Activated gamma-delta T cell (primary cell): ENCODE measurements at regions not wholly inside any gene's neighbourhood (a gene's known extent, or its start where the extent isn't known, plus 50 kb on each side); places are given as distances from the start of the nearest gene placed in this dataset.

Experiments used
- DNase-seq: peaks from one replicate; lab custom pipeline; 2025; lab: John Stamatoyannopoulos, UW

DNA sequence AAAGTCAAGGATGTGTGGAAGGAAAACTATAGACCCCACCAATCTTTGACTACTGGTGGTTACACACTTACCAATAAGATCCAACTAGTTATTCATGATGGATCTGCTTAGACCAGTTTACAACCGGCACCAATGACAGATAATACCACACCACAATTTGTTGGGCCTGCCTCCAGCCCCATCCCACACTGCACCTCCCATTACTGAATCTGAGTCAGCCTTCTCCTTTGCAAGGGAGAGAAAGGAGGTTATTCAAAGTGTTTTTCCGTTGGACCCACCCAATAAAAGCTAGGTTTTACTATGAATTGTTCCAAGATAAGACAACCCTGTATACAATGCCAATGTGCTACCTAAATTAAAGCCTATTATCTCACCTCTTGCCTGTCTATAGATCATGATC lies 453.5 kb downstream of the MTRR start:
- no peak for DNase-seq

DNA sequence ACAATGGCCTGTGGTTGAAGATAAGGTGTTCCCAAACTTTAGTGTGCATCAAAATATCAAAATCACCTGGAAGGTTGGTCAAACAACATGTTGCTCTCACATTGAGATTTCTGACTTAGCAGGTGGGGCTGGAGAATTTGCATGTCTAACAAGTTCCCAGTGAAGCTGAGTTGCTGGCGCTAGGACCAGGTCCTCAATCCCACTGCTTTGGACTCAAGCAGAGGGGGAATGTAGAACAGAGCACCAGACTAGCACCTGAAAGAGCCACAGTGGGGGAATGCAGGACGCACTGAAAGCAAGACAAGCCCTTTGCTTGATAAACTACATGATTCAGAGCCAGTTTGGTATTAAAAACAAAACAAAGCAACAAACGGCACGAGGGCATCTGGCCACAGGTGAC lies 458.1 kb downstream of the MTRR start:
- DNase-seq: no peak

DNA sequence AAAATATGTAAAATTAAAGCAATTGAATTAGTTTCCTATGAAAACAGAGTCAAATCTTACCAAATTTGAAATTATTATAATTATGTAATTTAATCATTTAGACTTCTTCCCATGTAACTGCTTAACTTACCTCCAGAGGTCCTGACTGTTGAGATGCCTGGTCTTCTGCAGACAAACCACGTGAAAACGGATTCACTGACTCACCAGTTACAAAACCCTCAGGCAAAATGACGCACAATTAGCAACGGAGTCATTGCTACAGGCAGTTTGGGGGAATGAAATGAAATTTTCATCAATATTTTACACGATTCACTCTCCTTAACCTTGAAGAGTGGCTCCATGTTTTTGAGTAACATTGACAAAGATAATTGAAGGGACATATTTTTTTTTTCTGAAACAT lies 460.8 kb downstream of the MTRR start:
- DNase-seq: no peak

DNA sequence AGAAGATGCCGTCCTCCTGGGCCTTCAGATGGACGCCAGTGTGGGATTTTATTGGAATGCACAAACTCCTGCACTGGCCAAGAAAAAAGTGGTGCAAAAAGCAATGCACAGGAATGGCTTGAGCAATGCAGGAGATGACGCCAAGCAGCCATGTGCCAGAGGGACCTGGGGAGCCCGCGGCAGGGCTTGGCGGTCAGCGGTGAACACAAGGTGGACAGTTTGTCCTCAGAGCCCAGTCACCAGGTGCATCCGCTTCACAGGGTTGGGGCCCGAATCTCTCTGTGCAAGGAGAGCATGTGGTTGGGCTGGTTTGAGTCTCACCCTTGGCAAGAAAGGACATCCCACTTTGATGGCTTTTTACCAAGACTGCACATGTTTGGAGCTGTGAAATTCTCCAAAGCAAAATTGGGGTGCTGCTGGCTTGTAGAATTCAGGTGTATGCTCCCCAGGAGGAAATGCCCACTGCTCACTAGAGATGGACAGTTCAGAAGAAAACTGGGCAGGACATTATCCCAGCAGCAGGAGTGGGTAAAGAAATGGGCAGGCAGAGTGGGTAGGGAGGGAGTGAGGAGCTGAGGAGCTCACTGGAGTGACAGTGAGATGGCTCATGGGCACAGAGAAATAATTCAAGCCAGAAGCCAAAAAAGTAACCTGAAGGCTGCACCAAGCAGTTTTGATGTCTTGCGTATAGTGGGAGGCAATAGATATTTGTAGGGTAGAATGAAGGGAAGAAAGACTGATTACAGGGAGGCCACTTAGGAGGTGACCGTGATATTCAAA lies 463.9 kb downstream of the MTRR start:
- no peak for DNase-seq

DNA sequence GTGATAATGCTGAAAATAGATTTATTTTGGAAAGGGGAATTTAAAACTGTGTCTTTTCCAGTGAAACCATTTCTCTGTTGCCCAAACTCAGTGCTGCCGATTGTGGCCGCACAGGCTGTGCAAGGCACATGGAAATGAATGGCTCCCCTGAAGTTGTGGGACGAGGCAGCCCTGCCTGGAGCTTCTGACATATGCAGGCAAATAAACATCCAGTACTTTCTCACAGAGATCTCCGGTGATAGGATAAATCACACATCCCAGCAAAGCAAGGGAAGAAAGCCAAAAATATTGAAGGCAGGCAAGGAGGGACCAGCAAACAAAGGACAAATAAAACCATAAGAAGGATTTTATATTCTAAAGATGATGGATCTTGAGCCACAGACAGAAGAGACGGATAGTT lies 464.5 kb downstream of the MTRR start:
- DNase-seq: no peak

DNA sequence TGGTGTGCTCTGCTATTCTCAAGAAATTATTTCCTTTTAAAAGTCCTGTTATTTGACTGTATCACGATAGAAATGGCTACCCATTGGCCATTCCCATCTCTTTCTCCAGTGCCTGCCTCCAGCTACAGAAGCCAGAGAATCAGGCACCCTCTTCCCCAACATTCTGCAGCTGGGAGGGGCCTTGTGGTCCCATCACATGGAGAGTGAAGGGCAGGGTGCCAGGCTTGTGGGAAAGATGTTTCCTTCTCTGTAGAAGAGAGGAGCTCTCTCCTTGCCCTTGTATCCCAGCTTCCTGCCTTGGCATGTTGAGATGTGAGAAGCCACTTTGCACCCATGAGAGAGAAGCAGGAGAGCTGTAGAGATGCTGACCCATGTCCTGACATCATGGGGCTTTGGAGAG lies 465.0 kb downstream of the MTRR start:
- no peak for DNase-seq

DNA sequence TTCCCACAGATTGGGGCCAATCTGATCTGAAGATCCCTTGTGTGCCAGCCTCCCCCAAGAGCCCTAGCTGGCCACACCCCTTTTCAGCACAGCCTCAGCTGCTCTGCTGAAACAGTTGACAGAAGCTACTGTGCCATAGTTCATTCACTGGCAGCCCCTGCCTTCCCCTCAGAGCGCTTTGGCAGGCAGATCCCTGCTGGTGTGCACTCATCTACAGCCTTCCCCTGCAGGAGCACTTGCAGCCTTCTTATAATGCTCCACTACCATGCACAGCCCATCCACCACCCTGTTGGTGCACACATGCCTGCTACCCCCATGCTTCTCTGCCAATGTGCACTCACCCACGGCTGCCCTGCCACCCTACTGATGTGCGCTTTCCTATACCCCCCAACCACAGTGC lies 471.3 kb downstream of the MTRR start:
- no peak for DNase-seq

DNA sequence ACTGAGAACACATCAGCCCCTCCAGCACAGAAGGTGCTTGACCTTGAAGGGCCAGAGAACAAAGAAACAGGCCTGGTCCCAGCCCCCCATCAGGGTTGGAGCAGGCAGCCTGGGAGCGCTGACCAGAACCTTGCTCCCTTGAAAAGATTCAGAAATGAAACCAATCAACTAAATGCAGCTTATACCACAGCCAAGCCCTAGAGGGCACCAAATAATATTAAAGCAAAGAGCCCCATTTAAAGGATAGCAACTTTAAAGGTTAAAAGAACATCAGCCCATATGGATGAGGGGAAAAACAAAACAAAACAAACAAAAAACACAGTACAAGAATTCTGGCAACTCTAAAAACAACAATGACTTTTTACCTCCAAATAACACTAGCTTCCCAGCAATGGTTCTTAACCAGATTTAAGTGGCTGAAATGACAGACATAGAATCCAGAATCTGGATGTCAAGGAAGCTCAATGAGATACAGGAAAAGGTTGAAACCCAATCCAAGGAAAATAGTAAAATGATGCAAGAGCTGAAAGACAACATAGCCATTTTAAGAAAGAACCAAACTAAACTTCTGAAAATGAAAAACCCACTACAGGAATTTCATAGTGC lies 471.9 kb downstream of the MTRR start:
- no peak for DNase-seq

DNA sequence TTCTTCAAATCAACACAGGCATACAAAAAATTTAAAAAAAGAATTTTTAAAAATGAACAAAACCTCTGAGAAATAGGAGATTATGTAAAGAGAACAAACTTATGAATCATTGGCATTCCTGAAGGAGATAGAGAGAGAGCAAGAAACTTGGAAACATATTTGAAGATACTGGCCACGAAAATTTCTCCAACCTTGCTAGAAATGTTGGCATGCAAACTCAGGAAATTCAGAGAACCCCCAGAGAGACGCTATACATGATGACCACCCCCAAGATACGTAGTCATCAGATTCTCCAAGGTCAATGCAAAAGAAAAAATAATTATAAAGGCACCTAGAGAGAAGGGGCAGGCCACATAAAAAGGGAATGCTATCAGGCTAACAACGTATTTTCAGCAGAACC lies 472.5 kb downstream of the MTRR start:
- no peak for DNase-seq

DNA sequence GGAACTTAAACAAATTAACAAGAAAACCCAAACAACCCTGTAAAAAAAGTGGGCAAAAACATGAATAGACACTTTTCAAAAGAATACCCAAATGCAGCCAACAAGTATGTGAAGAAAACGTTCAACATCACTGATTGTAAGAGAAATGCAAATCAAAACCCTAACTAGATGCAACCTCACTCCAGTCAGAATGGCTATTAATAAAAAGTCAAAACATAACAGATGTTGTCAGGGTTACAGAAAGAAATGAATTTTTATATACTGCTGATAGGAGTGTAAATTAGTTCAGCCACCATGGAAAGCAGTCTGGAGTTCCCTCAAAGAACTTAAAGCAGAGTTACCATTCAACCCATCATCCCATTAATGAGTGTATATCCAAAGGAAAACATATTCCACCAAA lies 479.0 kb downstream of the MTRR start:
- no peak for DNase-seq

DNA sequence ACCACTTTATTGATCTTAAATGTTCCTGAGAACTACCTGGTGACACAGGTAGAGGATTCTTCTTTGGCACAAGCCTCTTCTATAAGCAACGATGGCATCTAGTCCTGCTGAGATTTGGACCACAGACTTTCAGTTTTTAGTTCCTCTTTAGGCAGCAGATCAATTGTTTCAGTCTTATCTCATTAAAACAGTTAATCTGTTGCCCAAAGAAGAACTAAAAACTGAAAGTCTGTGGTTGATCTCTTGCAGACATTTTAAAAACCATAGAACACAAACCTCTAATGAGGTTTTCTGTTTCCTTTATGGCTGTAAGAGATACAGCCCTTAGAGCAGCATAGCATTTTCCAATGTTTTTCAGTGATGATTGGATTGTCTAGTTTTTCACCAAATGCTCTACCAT lies 480.9 kb downstream of the MTRR start:
- DNase-seq: no peak

DNA sequence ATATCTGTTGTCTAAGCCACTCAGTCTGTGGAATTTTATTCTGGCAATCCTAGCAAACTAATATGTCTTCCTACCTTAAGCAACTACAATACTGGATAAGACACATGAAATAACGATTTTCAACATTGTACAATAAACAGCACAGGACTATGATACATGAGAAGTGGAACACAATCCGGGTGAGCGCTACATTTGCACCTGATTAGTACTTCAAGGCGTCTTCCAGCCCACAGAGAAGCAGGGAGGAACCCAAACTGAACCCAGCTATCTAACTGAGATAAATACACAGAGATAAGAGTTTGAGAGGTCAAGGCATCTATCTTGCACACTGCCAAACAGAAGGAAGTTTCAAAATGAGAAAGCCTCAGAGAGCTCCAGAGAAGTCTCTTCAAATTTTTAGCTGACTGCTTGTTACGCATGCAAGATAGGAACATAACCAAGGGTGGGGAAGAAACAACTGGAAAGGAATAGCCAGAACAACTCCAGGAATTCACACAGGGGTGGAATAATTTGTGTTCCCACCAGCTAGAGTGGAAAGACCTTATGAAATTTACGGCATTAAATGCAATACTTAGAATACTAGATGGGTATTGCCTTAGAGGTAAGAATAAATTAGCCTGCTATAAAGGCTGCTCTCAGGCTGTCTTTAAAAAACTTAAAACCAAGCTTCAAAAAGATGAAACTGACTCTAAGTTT lies 481.8 kb downstream of the MTRR start:
- no peak for DNase-seq

DNA sequence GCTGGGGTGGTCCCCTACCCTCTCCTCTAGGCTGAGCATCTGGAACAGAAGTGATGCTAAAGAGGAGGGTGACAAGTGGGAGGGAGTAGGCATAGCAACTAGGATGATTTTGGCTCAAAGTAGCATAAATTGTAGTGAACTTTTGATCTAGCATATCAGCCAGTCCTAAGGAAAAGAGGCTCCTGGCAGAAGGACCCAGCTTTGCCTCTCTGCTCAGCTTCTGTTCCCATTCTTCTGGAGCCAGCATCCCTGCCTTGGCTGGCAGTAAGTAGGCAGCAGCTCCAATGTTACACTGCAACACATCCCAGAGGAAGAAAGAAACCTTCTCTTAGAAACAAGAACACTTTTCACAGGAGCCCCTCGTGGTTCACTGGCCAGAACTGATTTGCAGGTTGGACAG lies 487.0 kb downstream of the MTRR start:
- no peak for DNase-seq

DNA sequence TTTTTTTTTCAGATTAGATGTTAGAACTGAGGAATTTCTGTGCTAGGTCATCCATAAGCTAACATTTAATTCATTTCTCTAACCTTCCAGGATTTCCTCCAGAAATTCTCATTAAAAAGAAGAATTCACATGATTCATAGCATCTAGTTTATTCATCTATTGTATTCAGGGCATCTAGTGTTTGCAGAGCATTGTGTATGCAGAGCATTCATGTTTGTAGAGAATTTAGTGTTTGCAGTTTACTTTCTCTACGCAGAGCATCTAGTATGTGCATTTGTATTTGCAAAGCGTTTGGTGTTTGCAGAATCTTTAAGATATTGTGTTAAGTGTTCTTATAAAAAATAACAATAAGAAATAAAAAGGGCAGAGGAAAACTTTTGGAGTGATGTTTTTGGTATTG lies 491.1 kb downstream of the MTRR start:
- DNase-seq: no peak

DNA sequence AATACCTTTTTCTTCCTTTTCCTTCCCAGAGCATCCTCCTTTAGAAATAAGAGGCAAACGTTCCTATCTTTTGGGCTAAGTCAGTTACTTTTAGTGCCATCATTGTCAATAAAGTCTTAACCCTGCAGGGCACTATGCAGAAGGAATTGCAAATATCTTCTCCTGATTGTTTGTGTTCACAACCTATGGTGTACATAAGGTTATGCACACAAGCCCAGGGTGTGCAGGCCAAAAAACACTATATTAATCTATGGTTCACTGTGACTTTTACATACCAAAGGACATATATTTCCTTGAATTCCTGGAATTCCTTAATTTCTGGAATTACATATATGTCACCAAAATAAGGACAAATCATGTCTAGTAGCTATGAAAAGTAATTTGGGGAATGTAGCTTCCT lies 493.5 kb downstream of the MTRR start:
- DNase-seq: no peak

DNA sequence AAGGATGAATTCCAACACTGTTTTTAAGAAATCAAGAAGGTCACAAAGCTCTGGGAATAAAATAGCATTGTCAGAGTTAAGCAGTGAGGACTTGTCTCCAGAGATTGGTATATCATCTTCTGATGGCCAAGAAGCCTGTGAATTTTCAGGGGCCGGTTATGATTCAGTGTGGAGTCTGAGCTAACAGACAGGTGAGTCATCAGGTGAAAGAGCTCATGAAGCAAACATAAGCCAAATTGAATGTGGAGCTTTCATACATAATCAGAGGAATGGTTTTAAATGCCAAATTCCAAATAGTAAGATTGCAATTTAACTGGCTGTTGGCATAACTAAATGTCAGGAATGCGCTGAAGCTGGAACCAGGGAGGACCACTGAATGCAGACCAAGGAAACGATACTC lies 494.2 kb downstream of the MTRR start:
- DNase-seq: no peak

DNA sequence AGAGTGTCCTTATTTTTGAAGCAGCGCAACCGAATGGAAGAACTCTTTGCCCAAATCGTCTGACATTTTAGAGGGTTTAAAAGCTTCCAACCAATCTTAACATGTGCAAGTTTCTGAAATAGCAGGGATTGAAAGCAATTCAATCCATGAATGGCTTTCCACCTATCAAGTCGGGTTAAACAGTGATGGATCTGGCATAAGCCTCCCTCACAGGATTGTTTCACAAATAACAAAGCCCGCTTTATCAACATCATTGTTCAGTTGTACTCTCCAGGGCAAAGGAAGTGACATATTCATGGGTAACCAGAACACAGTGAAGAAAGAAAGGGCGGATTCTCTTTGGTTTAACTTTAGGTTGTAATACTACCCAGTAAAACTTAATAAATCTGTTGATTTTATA lies 497.3 kb downstream of the MTRR start:
- DNase-seq: no peak

DNA sequence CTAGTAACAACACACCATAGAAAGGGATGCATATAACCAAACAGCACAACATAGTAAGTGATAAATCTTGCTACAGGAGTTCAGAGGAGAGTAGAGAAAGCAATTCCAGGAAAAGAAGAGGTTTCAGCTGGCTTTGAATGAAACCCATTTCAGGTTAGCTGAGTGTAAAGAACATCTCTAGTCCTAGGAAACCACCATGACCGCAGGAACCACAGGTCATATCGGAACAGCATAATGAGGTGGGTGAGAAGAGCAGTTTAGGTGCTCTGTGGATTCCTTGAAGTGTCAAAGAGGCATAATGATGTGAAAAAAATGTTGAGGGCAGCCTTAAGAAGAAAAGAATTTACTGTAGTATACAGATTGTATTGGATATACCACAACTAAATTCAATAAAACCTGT lies 507.5 kb downstream of the MTRR start:
- DNase-seq: no peak

DNA sequence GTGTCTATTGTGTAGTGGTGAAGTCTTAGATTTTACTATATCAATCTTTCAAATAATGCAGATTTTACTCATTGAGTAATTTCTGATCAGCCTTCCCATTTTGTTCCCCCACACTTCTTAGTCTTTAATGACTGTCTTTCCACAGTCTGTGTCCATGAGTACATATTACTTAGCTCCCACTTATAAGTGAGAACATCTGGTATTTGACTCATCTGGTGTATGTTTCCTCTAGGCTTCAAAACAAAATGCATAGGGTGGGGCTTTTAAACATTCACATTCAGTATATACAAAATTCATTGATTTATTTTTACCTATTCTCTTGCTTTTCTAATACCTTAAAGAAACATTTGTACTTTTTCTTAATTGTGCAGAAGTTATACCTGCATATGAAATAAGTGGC lies 513.0 kb downstream of the MTRR start:
- DNase-seq: no peak

DNA sequence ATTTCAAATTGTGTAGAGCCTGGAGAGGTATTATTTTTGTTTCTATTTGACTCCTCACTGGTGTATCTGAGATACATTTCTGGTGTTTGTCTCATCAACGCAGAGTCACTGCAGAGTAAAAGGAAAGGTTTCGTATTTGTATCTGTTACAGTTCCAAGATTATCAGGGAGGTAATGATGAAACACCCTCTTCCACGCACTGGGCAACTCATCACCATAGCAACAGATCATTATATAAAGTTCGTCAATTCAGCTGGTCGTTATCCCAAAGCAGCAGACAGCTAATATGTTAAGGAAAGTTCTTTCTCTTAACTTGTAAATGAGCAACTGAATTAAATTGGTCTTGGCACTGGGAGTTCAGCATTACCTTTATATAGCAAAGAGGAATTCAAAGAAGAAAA lies 513.5 kb downstream of the MTRR start:
- no peak for DNase-seq

DNA sequence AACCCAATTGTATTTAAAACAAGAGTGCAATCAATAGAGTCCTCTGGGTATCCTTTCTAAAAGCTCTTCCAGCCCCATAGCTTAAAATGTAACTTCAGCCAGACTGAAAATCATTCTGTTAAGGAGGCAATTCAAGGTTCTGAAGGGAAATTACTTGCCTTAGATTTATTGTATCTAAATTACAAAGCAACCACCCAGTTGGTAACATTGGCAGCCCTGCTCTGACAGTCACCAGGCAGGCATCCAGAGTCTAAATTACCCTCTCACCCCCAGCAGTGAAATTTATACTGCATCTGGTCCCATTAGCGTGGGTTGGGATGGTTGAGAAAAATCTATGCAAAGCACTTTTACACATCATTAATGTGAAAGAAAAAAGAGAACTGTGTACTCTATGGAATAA lies 514.7 kb downstream of the MTRR start:
- DNase-seq: no peak

DNA sequence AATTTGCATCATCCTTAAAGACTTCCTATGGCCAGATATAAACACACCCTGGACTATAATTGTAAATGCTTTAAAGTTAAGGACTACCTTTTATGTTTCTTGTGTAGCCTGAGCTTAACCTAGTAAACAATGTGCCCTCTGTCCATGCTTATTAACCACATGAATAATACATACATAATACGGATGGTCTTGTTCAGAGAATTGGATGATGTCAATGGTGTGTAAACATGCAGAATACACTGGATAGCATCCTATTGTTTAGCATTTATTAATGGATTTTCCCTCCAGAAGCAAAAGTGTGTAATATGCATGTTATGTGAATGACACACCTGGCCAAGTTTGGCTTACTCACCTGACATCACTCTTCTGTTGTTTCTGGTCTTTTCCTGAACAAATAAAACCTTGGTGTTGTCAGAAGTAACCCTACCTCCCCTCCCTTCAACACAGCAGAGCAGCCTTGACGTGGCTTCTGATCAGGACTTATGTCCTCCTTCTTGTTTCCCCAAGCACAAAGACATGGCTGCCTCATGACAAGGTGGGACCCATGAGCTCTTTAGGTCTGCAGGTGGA lies 517.9 kb downstream of the MTRR start:
- no peak for DNase-seq

DNA sequence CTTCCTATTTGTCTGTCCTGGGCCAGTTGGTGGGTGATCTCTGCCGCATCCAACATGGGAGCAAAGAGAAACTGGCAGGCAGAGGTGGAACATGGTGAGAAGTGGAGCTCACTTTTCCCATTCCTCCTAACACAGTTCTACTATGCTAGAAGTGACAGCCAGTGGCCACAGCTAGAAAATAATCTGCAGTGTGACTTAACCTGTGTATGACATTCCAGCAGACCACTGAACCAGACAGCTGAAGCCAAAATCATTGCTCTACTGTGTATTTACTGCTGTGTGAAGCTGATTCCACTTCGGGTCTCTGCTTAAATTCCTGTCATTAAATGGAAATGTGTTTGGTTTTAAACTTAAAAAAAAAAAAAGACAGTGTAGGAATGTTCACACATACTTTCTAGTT lies 523.0 kb downstream of the MTRR start:
- DNase-seq: no peak
